Upper lobe of left lung (tissue), 6 donors: ENCODE measurements at regions not wholly inside any gene's neighbourhood (a gene's known extent, or its start where the extent isn't known, plus 50 kb on each side); places are given as distances from the start of the nearest gene placed in this dataset.

ENCODE experiments used
- ATAC-seq, 2 donors: fragments of 200-7000 bp; cut with Tn5 transposase; one replicate each; pipeline ENCODE4 v1.9.1; 2022; ENCODE audit warnings: mild to moderate bottlenecking in 2 of 2, moderate library complexity in 2 of 2; ENCODE audit not compliant: low FRiP score in 2 of 2
- DNase-seq, 2 donors: peaks; one replicate each; pipeline ENCODE4 v3.0.0-alpha.2; 2019 to 2020
- H3K27ac ChIP-seq, 4 donors: fragments of 200-600 bp; sonication (generic); one replicate each; pipeline ENCODE4 v1.5.1; 2016 to 2019
- H3K27me3 ChIP-seq, 4 donors: fragments of 200-600 bp; sonication (generic); one replicate each; pipeline ENCODE4 v1.5.1; 2017 to 2019
- H3K36me3 ChIP-seq, 4 donors: fragments of 200-600 bp; sonication (generic); one replicate each; pipeline ENCODE4 v1.5.1; 2016 to 2019
- H3K4me1 ChIP-seq, 4 donors: fragments of 200-600 bp; sonication (generic); one replicate each; pipeline ENCODE4 v1.5.1; 2018 to 2019
- H3K4me3 ChIP-seq, 4 donors: fragments of 200-600 bp; sonication (generic); one replicate each; pipeline ENCODE4 v1.5.1; 2017 to 2019; ENCODE audit warnings: mild to moderate bottlenecking in 2 of 4, moderate library complexity in 1 of 4
- H3K9me3 ChIP-seq, 4 donors: fragments of 200-600 bp; sonication (generic); one replicate each; pipeline ENCODE4 v1.5.1; 2018 to 2019
- CTCF ChIP-seq, 6 experiments: fragments of 450-650 bp in 4 of 6; fragments of 200-600 bp in 2 of 6; sonication (generic) in 2 of 6; IDR thresholded peaks; one replicate each; pipeline ENCODE4 v1.5.1; 2016 to 2019; ENCODE audit warnings: antibody characterized with exemption in 6 of 6
- EP300 ChIP-seq, 4 donors: sonication (generic); formaldehyde crosslinking; IDR thresholded peaks; one replicate each; pipeline ENCODE4 v1.5.1; 2017; ENCODE audit warnings: antibody characterized with exemption in 4 of 4, control low read depth in 2 of 4
- POLR2A ChIP-seq, 4 donors: fragments of 450-650 bp; IDR thresholded peaks; one replicate each; pipeline ENCODE4 v1.5.1; 2016 to 2017; ENCODE audit warnings: antibody characterized with exemption in 4 of 4, mild to moderate bottlenecking in 2 of 4
- POLR2AphosphoS5 ChIP-seq, 2 donors: sonication (generic); formaldehyde crosslinking; IDR thresholded peaks; one replicate each; pipeline ENCODE4 v1.5.1; 2017; ENCODE audit warnings: antibody characterized with exemption in 2 of 2
- WGBS, 2 donors: methylation state at CpG; one replicate each; pipeline ENCODE4 v1.1.5; 2017 to 2018; 5-methylcytosine and 5-hydroxymethylcytosine counted together
- donor health status: DM: no; HTN: no; CAD: no; lungs with moderate emphysema.
- donor health status: DM: no; HTN: yes; CAD: no; lungs with severe emphysema.

DNA sequence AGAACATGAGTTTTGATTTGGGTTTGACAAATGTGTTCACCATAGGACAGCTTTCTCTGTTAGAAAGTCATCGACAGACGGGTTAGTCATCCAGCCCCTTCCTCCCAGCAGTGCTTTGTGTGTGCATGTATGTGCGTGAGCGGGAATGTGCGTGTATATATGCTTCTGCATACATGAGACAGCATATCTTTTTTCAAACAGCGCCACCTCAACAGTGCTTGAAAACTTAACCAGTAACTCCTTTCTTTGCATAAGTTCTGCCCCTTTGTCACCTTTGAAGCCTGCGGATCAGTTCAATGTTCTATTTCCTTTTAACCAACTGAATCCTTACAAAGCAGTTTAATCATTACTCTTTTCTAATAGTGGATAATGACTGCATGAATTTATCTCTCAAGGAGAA lies 351.4 kb downstream of the LPIN1 start:
- Histone ChIP-seq H3K27me3 (no peaks in the 10 kb centered on the region), H3K9me3 (no peaks in the 10 kb centered on the region), H3K27ac (no peak overlapping the region), H3K4me1 (no peaks in the 10 kb centered on the region), H3K4me3 (no peak overlapping the region), H3K36me3 (no peaks in the 10 kb centered on the region)
- WGBS, 2 donors, result 89 to 96% methylated on average over 7 of the region's 7 CpGs
- no peak for ATAC-seq
- no peak for DNase-seq
- TF ChIP-seq POLR2AphosphoS5 (IDR thresholded peaks at IDR 0.05), result no peak

DNA sequence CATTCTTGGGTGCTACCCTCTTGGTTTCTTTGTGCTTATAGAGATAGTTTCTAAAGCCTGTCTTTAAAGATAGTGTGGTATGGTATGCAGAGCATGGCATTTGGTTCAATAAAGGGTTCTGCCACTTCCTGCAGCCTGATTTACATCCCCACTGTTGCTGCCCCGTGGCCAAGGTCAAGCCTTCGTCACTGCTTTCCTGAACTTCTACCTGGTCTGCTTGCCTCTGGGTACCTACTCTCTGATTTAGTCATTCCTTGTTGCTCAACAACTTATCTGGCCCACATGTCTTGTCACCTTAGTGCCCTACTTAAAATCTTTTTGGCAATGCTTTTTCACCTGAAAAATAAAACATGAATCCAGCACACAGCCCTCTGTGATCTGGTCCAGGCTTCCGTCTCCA lies 352.9 kb downstream of the LPIN1 start:
- no peak for ATAC-seq
- Histone ChIP-seq H3K27ac (no peak overlapping the region), H3K4me1 (no peaks in the 10 kb centered on the region), H3K4me3 (no peak overlapping the region), H3K36me3 (no peaks in the 10 kb centered on the region), H3K9me3 (no peaks in the 10 kb centered on the region), H3K27me3 (no peaks in the 10 kb centered on the region)
- WGBS, 2 donors, result 86 to 90% methylated on average over 3 of the region's 3 CpGs
- no peak for DNase-seq
- TF ChIP-seq POLR2AphosphoS5 (IDR thresholded peaks at IDR 0.05), result no peak
- no peak for TF ChIP-seq POLR2A (IDR thresholded peaks at IDR 0.05)
- no peak for TF ChIP-seq CTCF (IDR thresholded peaks at IDR 0.05)
- TF ChIP-seq EP300 (IDR thresholded peaks at IDR 0.05), result no peak

DNA sequence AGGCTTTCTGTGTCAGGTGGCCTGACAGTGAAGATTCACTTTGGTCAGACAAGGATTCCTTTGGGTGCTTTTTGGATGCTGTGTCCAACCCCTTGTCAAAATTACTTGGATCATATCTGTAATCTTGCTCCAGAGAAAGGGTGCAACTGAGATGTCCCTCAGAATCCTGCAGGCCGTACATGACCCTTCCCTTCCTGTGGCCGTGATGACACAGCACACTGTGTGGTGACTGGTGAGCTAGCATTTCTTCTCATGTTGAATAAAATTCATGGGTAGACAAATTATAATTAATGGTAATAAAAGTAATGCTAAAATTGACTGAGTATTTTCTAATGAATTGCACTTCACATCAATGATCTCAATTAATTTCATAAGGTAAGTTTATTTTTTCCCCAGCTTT lies 356.2 kb downstream of the LPIN1 start:
- WGBS, 2 donors, result 95 to 100% methylated on average over 2 of the region's 2 CpGs
- Histone ChIP-seq H3K4me1 (no peaks in the 10 kb centered on the region), H3K4me3 (no peak overlapping the region), H3K9me3 (no peaks in the 10 kb centered on the region), H3K27me3 (no peaks in the 10 kb centered on the region), H3K27ac (no peak overlapping the region), H3K36me3 (no peaks in the 10 kb centered on the region)
- DNase-seq (no peak), ATAC-seq (no peak)
- TF ChIP-seq CTCF (IDR thresholded peaks at IDR 0.05) (no peak), POLR2A (IDR thresholded peaks at IDR 0.05) (no peak), POLR2AphosphoS5 (IDR thresholded peaks at IDR 0.05) (no peak), EP300 (IDR thresholded peaks at IDR 0.05) (no peak)

DNA sequence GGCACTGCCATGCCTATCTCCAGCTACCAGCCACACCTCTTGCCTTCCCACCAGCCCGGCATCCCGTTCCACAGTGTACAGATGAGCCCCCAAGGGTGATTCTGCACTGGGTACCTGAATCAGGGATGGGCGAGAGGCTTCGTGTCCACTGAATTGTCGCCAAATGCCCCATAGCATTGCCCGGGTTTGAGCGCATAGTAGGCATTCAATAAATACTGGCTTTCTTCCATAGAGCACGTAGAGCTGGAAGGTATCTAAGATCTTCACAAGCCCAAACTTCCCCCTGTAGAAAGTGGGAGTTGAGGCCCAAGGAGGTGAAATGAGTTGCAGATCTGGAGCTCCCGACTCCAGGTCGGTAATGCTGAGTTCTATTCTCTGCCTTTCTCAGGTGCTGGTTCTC lies 358.7 kb downstream of the LPIN1 start:
- H3K4me1 ChIP-seq, result no peaks in the 10 kb centered on the region
- no peaks in the 10 kb centered on the region for H3K9me3 ChIP-seq
- H3K36me3 ChIP-seq, result no peaks in the 10 kb centered on the region
- H3K27ac ChIP-seq, result no peak overlapping the region
- ATAC-seq (no peak), DNase-seq (no peak)
- 87 to 99% methylated on average over 10 of the region's 10 CpGs for WGBS, 2 donors
- TF ChIP-seq POLR2AphosphoS5 (IDR thresholded peaks at IDR 0.05) (no peak), EP300 (IDR thresholded peaks at IDR 0.05) (no peak), POLR2A (IDR thresholded peaks at IDR 0.05) (no peak), CTCF (IDR thresholded peaks at IDR 0.05) (no peak)
- no peak overlapping the region for H3K4me3 ChIP-seq
- no peaks in the 10 kb centered on the region for H3K27me3 ChIP-seq

DNA sequence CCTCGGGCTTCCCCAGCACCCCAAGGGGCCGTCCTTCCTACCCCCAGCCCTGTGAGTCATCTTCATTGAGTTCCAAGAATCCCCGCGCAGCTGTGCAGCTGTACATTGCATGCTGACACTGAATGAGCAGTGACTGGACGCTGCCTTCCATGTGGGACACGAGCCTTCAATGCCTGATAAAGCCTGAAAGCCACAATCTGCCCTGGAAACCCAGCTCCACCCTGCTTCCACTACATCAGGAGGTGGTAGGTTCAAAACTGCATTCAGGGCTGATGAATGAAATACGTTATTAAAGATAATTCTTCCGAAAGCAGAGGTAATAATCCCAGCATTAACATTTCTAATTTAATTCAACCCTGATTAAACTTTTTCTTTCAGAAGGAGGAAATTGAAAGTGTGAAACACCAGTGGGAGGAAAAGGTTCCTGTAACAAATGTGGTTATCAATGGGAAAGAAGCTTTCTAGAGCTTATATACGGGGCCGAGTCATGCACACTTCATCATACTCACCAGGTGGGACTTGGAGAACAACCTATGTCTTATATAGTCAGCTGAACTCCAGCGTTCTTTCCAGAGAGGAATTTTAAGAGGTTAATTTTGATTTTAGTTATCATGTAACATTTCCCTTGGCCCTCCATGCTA lies 360.1 kb downstream of the LPIN1 start:
- H3K27me3 ChIP-seq, result no peaks in the 10 kb centered on the region
- no peak overlapping the region for H3K27ac ChIP-seq
- no peak overlapping the region for H3K4me3 ChIP-seq
- H3K4me1 ChIP-seq, result no peaks in the 10 kb centered on the region
- 69 to 75% methylated on average over 11 of the region's 11 CpGs for WGBS, 2 donors
- DNase-seq (peak in 1 of 2 donors; percentile 37), ATAC-seq (peak; percentile 69 to 80)
- H3K36me3 ChIP-seq, result no peaks in the 10 kb centered on the region
- TF ChIP-seq CTCF (IDR thresholded peaks at IDR 0.05) (no peak), POLR2AphosphoS5 (IDR thresholded peaks at IDR 0.05) (peak in 1 of 2 donors; percentile 37), POLR2A (IDR thresholded peaks at IDR 0.05) (no peak)
- H3K9me3 ChIP-seq, result no peaks in the 10 kb centered on the region
